Gastrocnemius medialis (tissue), 4 donors: ENCODE measurements at regions not wholly inside any gene's neighbourhood (a gene's known extent, or its start where the extent isn't known, plus 50 kb on each side); places are given as distances from the start of the nearest gene placed in this dataset.

Experiments used
- POLR2A ChIP-seq, 2 donors: fragments of 450-650 bp; IDR thresholded peaks; one replicate each; pipeline ENCODE4 v1.6.1; 2017; ENCODE audit warnings: antibody characterized with exemption in 2 of 2, mild to moderate bottlenecking in 2 of 2, moderate library complexity in 2 of 2
- TF ChIP-seq, protein P1 (sequence below), 5 experiments: fragments of 450-650 bp in 3 of 5; fragments of 200-600 bp in 2 of 5; sonication (generic) in 2 of 5; IDR thresholded peaks in 4 of 5; conservative IDR thresholded peaks in 1 of 5; 1 replicate in 4 of 5; 2 replicates in 1 of 5; pipeline ENCODE4 v1.5.1; 2016 to 2019; ENCODE audit warnings: antibody characterized with exemption in 5 of 5, mild to moderate bottlenecking in 3 of 5, moderate library complexity in 3 of 5

DNA sequence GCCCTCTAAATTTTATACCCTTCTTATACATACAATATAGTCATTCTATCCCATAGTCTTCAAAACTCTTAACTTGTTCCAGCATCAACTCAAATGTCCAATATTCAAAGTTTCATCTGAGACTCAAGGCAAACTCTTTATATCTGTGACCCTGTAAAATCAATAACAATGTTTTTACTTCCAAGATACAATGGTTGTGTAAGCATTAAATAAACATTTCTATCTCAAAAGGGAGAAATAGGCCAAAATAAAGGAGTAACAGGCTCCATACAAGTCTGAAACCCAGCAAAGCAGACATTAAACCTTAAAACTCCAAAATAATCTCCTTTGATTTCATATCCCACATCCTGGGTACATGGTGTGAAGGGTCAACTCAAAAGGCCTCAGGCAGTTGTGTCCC lies 1299.1 kb downstream of the MRPL39 start:
- TF ChIP-seq, protein P1, sequence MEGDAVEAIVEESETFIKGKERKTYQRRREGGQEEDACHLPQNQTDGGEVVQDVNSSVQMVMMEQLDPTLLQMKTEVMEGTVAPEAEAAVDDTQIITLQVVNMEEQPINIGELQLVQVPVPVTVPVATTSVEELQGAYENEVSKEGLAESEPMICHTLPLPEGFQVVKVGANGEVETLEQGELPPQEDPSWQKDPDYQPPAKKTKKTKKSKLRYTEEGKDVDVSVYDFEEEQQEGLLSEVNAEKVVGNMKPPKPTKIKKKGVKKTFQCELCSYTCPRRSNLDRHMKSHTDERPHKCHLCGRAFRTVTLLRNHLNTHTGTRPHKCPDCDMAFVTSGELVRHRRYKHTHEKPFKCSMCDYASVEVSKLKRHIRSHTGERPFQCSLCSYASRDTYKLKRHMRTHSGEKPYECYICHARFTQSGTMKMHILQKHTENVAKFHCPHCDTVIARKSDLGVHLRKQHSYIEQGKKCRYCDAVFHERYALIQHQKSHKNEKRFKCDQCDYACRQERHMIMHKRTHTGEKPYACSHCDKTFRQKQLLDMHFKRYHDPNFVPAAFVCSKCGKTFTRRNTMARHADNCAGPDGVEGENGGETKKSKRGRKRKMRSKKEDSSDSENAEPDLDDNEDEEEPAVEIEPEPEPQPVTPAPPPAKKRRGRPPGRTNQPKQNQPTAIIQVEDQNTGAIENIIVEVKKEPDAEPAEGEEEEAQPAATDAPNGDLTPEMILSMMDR (IDR thresholded peaks at IDR 0.05 in 4 of 5, conservative IDR thresholded peaks at IDR 0.05 in 1 of 5), result no peak
- TF ChIP-seq POLR2A (IDR thresholded peaks at IDR 0.05), result no peak
